Left lobe of liver (tissue), 2 donors: ENCODE measurements at regions not wholly inside any gene's neighbourhood (a gene's known extent, or its start where the extent isn't known, plus 50 kb on each side); places are given as distances from the start of the nearest gene placed in this dataset.
"Not testable (repeated sequence)": the region's sequence is repeated elsewhere in the genome, so short reads cannot be mapped to it uniquely, and the experiment has no call there.

Experiments
- ATAC-seq: fragments of 200-7000 bp; cut with Tn5 transposase; one replicate; pipeline ENCODE4 v1.9.1; 2020; ENCODE audit warnings: mild to moderate bottlenecking, moderate library complexity
- DNase-seq: peaks from one replicate; pipeline ENCODE4 v3.0.0-alpha.2; 2020; ENCODE audit warnings: low spot score
- donor health status: DM: no; HTN: no; CAD: no; lungs with moderate emphysema.
- donor health status: DM: no; HTN: yes; CAD: no.

DNA sequence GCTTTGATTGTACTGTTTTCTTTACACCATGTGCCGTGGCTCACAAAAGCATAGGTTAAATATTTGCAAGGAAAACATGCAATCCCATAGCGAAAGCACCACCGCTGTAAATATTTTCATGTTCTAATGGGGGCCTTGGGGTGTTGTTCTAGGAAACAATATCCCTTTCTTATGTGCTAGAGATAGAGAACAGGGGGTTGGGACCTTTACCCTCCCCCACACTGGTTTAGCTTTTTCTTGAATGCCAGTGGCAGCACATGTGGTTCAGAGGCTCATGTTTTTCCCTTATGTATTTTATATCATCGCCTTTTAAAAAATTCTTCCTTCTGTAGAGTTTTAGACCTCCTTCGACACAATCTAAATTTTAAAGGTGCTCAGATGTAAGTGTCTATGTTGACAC is 422.6 kb upstream of the TENM3 start:
- no peak for DNase-seq
- no peak for ATAC-seq

DNA sequence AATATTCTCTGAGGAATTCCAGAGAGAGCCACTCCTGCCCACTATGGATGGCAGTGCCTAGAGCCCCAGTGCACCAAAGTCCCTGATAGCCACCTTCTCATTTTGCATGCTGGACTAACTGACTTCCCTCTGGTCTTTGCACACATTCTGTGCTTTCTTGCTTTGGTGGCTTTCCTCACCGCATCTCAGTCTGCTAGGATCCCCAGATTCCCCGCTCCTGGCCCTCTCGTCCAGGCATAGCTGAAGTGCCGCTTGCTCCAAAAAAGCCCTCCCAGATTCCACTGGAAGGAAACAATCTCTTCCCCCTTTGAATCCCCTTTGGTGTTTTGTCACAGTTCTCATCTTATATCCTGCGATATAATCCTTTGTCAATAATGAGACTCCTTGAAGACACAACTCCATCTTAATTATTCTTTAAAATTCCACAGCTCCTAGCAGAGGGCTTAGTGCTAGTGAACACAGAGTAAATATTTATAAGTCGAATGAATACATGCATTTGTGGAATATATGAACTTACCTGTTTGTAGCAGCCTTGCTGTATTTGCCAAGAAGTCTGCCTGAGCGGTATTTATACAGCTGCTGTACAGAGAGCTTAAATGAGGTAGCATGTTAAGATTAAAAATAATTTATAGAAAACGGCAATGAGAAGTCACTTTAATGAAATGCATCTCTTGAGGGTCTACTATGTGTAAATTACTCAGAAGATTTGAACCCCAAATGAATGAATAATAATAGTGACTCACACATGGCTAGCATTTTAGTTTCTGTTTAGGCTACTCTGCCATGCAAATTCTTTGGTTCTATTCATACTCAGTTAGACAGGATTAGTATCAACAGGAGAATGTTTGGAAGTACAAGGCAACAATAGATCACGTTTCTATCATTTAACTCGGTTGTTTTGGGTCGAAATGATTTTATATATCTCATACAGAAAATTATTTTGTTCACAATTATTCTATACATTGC is 421.9 kb upstream of the TENM3 start:
- ATAC-seq (no peak), DNase-seq (no peak)

DNA sequence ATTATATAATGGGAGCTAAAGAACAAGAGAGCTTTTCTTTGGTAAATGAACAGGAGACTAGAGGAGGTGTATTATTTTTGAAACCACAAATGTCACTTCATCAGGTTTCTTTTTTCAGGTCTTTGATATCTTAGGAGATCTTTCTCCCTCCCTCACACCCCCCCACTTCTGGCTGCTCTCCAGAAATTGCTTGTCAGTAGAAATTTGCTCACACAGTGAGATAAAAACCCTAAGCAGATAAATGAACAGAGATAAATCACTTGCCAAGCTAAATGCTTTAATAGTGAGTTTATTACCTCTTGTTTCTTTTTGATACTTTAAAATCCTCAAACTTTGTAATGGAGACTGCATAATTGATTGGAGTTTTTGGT is 421.2 kb upstream of the TENM3 start:
- no peak for DNase-seq

DNA sequence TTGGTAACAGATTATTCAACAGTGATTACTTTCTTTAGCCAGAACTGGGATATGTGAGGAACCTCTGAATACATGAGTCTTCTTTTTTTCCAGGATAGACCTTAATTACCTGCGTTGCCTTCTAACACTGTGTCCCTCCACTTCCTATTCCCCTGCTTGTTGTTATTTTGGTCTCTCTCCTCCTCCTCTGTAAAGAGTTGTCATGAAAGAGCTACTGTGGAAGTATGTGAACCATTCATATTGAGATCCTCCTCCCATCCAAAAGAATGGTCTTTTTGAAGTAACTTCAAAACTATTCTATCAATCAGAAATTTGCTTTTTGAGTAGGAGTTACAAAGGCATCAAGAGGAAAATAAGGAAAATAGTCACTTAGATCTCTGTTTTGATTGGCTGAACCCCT is 420.0 kb upstream of the TENM3 start:
- no peak for DNase-seq
- no peak for ATAC-seq

More for the DNA sequence above, 421.2 kb upstream of the TENM3 start:
- no peak for ATAC-seq

DNA sequence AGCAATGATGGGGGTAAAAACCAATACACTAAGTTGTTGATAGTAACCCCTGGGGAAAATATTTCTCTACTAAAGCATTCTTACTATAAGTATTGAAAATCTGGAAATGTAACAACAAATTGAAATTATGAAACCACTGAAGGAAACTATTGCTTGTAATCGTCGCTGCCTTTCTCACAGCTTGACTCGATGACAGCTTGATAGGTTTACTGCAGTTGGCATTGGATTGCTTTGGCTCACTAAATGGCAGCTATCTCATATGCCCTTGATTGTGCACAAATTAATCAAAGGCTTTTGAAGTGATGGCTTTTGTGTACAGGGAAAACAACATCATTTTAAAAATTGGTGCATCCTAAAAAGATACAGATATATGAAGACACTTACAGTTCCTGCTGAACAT is 419.6 kb upstream of the TENM3 start:
- no peak for DNase-seq
- no peak for ATAC-seq

DNA sequence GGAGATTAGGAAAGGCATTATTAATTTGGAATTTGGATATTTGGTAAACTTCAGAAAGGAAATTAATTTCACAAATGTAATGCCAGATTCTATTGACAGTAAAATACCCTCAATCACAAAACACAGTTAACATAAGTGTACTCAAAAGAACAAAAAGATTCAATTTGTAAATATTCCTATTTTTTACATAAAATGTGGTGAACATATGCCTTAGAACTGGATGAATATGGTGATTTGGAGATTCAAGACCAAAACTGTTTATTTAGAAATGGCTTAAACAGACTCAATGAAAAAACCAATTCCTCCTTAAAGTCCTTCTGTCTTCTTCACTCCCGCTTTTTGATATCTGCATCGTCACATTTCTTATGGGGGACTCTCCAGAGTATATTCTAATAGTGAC is 417.6 kb upstream of the TENM3 start:
- DNase-seq: no peak
- no peak for ATAC-seq

DNA sequence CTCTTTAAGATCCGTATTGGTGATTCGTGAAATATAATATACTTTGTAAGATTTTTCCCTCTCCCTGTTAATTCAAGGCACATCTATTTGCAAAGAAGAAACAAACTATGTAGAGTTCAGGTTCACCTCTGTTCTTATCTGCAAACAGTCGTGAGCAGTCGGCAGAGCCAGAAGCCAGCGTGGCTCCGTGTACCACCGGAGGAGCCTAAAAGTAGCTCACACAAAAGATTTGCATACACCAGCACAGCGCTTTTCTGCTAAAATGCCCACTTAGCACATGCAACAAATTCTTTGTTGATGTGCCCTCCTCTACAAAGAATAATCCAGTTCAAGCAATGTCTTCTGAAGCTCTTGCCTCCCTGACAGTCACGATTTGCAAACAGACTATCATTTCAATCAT is 416.0 kb upstream of the TENM3 start:
- DNase-seq: no peak
- no peak for ATAC-seq

DNA sequence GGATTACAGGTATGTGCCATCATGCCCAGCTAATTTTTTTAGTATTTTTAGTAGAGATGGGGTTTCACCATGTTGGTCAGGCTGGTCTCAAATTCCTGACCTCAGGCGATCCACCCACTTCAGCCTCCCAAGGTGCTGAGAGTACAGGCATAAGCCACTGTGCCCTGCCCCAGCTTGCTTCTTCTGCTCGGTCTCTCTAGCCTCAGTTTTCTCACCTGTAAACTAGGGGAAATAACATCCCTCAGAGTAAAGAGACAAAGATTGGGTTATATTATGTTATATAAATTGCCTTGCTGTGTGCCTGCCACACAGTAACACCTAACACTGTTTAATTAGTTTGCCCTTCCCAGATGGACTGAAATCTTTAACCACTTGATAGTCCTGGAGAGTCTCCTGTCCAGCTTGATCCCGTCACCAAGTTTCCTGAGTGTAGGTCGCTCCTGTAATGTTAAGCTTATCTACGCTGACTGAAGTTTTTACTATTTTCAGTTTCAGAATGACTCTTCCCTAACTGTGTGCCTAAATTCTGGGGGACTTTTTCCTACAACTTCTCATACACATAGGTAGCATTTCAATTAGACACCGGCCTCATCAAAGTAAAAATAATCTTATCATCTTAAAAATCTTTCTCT is 412.7 kb upstream of the TENM3 start:
- no peak for ATAC-seq
- no peak for DNase-seq

DNA sequence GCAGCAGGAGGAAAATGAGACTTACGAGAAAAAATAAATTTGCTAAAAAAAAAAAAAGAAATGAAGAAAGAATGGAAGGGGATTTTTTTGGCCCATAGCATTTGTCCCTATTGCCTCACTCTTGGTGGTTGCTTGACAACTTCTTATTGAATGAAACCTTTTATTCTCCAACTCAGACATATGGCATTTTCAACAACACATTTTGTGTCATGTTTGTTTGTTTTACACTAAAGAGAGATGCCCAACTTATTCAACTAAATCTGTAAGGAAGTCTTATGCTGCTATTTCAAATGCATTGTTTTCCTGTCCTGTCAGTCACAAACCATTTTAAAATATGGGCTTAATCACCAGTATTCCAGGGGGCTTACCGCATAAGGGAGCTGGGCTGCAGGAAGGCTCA is 409.1 kb upstream of the TENM3 start:
- ATAC-seq: no peak
- no peak for DNase-seq

DNA sequence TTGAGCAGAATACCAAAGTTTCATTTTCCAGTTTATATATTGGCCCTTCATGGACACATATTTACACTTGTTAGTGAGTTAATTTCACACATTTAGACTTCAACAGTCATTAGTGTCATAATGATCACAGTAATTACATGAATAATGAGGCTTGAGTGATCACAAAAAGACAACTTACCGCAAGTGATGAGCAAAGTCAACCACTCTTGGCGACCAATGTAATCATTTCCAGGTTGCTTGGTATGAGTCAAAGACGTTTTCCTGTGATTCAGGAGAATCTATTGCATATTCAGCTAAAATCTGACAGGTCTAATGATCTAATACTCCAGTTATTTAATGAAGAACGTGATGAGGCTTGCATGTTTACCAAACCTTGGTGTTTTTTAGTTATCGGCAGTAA is 407.9 kb upstream of the TENM3 start:
- ATAC-seq: no peak

DNA sequence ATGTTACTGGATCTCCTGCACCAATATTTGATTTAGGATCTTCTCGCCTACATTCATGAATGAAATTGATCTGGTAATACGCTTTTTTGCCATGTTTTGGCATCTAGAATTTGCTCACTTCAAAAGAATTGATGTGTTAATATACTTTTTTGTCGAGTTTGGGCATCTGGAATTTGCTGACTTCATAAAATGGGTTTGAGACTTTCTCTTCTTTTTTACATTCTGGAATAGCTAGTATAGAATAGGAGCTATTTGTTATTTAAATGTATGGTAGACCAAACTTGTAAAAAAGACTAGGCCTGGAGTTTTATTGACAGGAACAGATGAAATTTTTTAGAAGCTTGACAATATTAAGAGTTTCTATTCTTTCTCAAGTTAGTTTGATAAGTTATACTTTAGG is 404.9 kb upstream of the TENM3 start:
- ATAC-seq: no peak
- no peak for DNase-seq

More for the DNA sequence above, 407.9 kb upstream of the TENM3 start:
- DNase-seq: no peak

DNA sequence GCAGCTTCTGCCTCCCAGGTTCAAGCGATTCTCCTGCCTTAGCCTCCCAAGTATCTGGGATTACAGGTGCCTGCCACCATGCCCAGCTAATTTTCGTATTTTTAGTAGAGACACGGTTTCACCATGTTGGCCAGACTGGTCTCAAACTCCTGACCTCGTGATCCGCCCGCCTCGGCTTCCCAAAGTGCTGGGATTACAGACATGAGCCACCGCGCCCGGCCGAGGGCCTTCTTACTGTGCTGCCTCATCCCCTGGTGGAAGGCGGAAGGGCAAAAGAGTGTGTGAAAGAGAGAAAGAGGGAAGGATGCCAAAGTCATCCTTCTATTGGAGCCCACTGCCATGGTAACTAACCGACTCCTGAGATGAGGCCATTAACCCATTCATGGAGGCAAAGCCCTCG is 399.4 kb upstream of the TENM3 start:
- not testable (repeated sequence) for ATAC-seq, DNase-seq

DNA sequence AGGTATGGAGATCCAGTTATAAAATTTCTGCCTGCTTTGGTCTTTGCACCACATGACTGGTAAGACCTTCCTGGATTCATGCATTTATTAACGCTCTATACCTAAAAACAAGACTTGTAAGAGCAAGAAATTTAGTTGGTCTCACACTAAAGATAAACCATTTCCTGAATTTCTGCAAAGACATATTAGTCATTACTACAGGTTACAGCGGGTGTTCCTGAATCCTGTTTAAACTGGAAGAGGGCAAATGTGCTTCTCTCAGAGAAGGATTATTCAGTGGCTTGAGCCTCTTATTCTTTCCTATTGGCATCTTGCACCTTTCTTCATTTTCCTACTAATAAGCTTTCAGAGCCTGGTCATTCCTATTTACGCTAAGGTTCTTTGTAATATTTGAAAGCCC is 397.6 kb upstream of the TENM3 start:
- no peak for DNase-seq
- no peak for ATAC-seq

DNA sequence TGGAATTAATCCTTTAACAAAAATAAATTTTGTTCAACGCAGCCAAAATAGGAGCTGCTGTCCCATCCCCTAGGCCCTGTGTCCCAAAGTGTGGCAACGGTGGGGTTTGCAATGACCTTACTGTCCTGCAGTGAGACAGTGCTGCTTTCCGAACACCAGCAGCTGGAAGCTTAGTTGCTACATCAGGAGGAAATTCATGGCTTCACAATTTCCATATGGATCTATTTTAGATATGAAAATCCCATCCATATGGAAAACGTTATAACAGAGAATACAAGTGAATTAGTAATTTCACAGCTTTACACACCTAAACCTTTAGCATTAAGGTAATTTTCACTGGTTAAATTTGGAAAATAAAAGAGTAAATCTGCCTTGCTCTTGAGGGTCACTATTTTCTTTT is 396.3 kb upstream of the TENM3 start:
- ATAC-seq: no peak
- no peak for DNase-seq

DNA sequence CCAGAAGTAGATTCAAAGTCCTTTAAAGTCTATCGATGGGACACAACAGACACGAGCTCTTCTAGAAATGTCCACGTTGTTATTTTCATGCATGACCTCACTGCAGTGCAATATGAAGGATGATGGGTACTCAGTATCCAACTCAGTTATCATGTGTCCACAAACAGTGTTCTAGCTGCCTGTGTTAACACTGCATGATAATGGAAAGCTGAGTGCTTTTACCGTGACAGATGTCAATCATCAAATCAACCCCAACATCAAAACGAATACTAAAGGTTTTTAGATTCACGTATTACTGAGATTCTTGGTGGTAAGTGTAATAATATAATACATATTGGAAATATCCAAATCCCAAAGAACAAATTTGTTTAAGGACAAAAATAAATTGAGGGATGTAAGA is 394.8 kb upstream of the TENM3 start:
- DNase-seq (no peak), ATAC-seq (no peak)

DNA sequence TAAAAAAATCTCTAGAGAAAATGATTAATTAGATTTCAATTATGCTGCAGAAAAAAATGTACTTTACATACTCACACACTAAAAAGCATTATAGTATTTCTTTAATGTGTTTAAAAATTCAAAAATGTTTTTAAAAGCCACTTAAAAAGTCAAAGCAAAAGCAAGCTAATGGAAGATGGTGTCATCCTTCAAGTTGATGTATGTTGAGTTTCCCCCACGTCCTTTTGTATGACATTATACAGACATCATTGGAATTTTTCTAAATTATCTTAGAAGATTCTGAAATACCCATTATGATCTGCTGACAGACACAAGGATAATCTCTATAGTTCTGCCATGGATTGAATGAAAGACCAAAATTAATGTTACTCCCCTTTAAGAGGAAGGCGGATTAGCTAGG is 393.7 kb upstream of the TENM3 start:
- ATAC-seq: no peak
- DNase-seq: no peak

DNA sequence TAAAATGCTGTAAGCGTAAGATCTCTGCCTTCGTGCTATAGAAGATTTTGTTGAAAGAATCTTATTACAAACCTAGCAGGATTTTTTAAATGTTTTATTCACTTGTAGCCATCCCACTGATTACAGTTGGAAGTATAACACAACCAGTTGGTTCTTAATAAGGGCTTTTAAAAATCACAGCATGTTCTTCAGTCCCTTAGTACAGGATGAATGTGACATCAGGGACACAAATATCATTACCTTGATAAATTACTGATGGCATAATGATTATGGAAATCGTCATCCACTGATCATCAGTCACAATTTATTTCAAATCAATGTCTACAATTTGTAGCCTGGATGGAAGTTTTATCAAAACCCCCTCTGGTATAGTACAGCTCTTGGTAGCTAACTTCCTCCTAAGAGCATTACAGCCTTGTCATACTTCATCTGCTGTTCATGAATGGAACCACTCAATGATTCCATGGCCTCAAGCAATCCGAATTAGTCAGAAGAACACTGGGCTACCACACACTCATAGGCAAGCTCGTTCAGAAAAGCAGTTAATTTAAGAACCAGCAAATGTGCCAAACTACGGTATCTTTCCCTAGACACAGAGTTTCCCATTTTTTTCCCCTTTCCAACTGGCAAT is 389.2 kb upstream of the TENM3 start:
- no peak for ATAC-seq
- no peak for DNase-seq

DNA sequence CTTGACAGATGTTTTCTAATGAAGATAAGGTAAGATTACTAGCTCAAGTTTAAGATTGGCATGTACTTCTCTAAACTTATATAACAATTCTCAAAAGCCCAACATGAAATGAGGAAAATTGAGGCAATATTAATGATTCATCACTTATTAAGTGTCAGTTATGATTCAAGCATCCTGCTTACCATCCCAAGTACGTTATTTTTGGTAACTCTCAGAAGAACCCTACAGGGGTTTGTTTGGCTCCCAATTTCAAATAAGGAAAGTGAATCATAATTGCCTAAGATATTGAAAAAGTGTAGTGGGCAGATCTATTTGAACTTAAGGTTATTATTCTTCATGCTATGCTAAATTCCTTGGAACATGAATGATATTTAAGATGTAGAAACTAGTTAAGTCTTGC is 387.9 kb upstream of the TENM3 start:
- ATAC-seq (no peak), DNase-seq (no peak)

DNA sequence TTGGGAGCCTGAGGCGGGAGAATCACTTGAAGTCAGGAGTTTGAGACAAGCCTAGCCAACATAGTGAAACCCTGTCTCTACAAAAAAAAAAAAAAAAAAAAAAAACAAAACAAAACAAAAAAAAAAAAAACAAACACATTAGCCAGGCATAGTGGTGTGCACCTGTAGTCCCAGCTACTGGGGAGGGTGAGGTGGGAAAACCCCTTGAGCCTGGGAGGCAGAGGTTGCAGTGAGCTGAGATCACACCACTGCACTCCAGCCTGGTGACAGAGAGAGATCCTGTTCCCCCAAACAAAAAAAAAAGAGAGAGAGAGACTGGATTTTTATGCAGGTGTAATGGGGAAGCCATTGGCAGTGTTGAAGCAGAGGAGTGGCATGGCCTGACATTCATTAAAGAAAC is 385.7 kb upstream of the TENM3 start:
- DNase-seq, ATAC-seq: not testable (repeated sequence)

DNA sequence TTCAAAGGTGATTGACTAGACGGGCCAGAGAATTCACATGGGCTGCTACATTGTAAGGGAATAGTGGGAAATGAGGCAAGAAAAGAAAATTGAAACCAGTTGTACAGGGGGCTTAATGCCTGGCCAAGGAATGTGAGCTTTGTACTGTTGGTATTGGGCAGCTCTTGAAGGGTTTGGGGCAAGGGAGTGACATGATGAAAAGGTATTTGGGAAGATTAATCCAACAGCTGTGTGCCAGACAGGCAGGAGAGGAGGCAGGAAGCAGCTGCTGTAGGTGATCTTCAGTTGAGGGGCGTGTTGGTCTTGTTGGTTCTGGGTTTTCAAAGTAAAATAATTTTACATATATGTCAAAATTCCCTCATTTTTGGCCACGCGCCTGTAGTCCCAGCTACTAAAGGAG is 384.5 kb upstream of the TENM3 start:
- ATAC-seq (no peak), DNase-seq (no peak)

DNA sequence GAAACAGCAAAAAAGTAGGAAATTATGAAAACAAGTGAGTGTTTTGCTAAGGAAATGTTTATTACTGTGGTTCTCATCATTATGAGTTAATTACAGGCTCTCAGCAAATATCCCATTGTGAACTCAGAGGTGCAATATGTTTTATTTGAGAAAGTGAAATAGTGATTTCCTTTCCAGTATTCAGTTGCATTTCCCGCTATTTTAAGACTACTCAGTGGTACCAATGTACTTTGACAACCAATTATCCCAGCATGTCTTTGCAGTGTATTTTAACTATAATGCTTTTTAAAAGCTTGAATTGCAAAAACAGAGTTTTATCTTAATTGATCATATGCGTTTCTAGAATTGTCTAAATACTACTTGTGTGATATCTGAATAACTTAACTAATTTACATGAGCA is 383.8 kb upstream of the TENM3 start:
- ATAC-seq: no peak
- DNase-seq: no peak

DNA sequence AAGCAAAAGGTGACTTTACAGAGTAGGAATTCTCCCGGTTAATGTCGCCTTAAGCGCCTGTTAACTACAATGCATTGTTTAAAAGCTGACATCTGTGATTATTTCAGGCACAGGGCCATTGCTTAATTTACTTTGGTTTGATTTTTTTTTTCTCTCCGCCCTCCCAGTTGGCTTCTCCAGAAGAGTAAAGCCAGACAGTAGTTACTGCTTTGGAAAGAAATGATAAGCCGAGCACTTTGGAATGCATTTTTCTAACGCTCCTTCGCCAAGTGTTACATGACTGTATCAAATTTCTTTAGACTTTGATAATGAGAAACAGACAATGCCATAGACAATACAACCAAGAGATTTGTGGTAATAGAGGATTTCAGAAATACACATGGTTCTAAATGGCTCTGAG is 383.0 kb upstream of the TENM3 start:
- DNase-seq: no peak

More for the DNA sequence above, 383.0 kb upstream of the TENM3 start:
- no peak for ATAC-seq
